ENCODE measurements at regions not wholly inside any gene's neighbourhood (a gene's known extent, or its start where the extent isn't known, plus 50 kb on each side); places are given as distances from the start of the nearest gene placed in this dataset.
"Not testable (repeated sequence)": the region's sequence is repeated elsewhere in the genome, so short reads cannot be mapped to it uniquely, and the experiment has no call there.

DNA sequence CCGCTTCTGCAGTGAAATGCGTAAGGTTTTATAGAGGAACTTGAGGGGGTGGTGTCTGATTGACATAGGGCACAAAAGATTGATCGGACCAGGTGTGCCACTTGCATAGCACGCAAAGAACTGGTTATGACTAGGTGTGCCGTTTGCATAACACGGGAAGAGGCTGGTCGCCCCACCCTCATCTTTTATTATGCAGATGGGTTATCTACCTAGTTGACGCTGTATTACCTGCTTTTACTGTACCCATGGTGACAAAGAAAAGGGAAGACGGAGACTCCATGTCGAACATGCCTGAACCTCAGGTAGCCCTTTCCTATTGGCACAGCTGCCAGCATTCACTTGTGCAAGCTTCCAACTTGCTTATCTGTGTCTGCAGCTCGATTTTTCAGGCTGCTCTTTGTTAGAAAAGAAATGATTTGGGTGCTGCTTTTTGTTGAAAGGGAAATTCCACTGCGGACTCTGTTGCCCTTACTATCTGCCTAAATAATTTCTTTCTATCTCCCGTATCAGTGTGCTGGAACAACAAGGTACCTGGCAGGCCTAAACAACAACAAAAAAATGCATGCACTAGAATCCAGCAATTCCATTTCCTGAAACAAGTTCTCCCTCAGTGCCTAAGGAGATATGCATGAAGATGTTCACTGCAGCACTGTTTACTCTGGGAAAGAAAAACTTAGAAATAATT is 194.4 kb upstream of the KAZN start:
- no peaks in the 10 kb centered on the region for H3K9me3 ChIP-seq (replicated peaks in 1 of 11)
- no peaks in the 10 kb centered on the region for H4K20me1 ChIP-seq
- no peak overlapping the region for H3K27ac ChIP-seq
- H3K9ac ChIP-seq, result no peak overlapping the region
- H3K4me3 ChIP-seq, result no peak overlapping the region
- no peak for TF ChIP-seq Cebpa-rat (IDR thresholded peaks at IDR 0.05)
- H3K4me2 ChIP-seq, result no peak overlapping the region
- H3K27me3 ChIP-seq, result no peaks in the 10 kb centered on the region
- no peaks in the 10 kb centered on the region for H3K36me3 ChIP-seq
- no peaks in the 10 kb centered on the region for H3K4me1 ChIP-seq

DNA sequence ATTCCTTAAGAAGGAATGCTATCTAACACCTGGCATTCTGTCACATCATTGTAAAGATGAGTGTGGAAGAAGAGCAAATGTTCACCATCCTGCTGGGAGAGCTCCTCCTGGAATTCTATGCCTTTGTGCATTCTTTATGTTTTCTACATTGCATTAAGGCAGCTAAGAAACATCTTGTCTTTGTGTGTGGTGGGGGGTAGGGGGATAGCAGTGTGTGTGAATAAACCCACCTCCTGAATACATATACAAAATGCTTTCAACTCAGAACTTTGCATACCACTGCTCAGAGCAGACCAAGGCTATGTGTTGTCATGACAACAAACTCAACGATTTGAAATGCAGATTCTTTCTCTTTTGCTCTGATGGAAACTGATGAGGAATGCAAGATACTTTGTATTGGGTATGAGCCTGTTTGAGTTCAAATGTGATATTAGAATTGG is 193.6 kb upstream of the KAZN start:
- no peaks in the 10 kb centered on the region for H3K36me3 ChIP-seq
- H3K4me3 ChIP-seq, result no peak overlapping the region
- no peak for TF ChIP-seq Cebpa-rat (IDR thresholded peaks at IDR 0.05)
- no peak overlapping the region for H3K9ac ChIP-seq
- no peaks in the 10 kb centered on the region for H3K4me1 ChIP-seq
- no peak overlapping the region for H3K27ac ChIP-seq
- no peaks in the 10 kb centered on the region for H3K27me3 ChIP-seq
- no peaks in the 10 kb centered on the region for H4K20me1 ChIP-seq
- no peaks in the 10 kb centered on the region for H3K9me3 ChIP-seq (replicated peaks in 1 of 11)
- no peak overlapping the region for H3K4me2 ChIP-seq

DNA sequence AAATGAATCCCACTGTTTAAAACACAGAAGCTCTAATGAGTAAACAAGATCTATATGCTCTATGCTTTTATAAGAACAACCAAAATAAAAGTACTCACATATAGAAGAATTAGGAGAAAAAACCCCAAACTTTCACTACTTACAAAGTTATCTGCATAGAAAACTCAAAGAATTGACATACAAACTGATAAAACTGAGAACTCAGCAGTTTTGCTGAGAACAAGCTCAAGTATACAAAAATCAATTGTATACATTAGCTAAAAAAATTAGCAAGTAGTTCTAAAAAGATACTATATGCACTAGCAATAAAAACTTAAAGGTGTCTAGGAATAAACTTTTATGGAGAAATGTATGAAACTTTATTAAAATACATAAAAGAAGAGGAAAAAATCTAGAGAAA is 186.2 kb upstream of the KAZN start:
- H3K36me3 ChIP-seq, result no peaks in the 10 kb centered on the region
- no peak for TF ChIP-seq Cebpa-rat (IDR thresholded peaks at IDR 0.05)
- no peak overlapping the region for H3K27ac ChIP-seq
- no peak overlapping the region for H3K4me2 ChIP-seq
- H3K27me3 ChIP-seq, result no peaks in the 10 kb centered on the region
- H3K9me3 ChIP-seq (replicated peaks in 1 of 11), result no peaks in the 10 kb centered on the region
- no peak overlapping the region for H3K9ac ChIP-seq
- no peaks in the 10 kb centered on the region for H4K20me1 ChIP-seq
- no peaks in the 10 kb centered on the region for H3K4me1 ChIP-seq
- no peak overlapping the region for H3K4me3 ChIP-seq

DNA sequence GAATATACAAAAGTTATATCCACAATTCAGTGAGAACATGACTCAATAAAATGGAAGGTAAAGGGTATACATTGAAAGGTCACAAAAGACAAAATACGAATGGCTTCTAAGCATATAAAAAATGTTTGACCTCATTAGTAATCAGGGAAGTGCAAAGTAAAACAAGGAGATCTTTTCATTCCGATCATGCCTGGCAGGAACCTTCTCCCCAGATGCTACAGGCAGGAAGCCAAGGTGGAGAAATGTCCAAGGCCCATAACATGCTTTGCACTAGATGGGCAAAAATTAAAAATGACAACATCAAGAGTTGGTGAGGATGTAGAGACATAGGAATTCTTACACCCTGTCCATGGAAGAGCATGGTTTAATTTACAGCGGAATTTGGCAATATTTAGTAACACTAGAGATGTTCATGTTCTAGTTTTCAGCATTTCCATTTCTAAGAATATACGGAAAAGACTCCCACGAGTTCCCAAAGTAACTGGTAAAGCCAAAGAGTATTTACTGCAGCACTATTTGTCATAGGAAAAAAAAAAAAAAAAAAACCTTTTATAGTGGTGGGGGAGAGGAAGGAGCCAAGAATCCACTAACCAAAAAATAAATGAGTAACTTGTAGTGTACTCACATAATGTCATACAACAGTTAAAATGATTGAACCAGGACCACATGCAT is 184.5 kb upstream of the KAZN start:
- H3K9ac ChIP-seq, result no peak overlapping the region
- no peaks in the 10 kb centered on the region for H3K4me1 ChIP-seq
- no peak overlapping the region for H3K4me2 ChIP-seq
- TF ChIP-seq Cebpa-rat (IDR thresholded peaks at IDR 0.05), result no peak
- H3K27ac ChIP-seq, result no peak overlapping the region
- H3K4me3 ChIP-seq, result no peak overlapping the region
- H4K20me1 ChIP-seq, result no peaks in the 10 kb centered on the region
- H3K36me3 ChIP-seq, result no peaks in the 10 kb centered on the region
- no peaks in the 10 kb centered on the region for H3K9me3 ChIP-seq (replicated peaks in 1 of 11)
- H3K27me3 ChIP-seq, result no peaks in the 10 kb centered on the region

DNA sequence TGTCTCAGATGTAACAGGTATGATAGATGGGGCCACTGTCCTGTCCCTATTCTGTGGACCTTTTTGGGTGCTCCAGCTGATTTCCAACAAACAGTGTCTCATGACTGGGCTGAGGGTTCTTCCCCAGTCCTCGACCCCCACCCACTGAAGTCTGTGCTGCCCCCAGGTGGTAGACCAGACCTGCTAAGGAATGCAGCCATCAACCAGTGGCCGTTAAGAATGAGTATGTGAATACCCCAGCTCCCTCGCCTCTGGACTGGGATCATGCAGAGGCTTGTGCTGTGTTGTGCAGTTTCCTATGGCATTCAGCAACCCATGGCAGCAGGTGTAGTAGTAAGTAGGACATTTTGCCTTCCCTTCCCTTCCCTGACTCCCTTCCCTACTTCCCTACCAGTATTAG is 183.1 kb upstream of the KAZN start:
- Histone ChIP-seq H3K4me1 (no peaks in the 10 kb centered on the region), H3K27ac (no peak overlapping the region), H3K27me3 (no peaks in the 10 kb centered on the region), H3K9me3 (replicated peaks in 1 of 11) (peaks cover 0 to 9% (median 5%) of the 10 kb centered on the region in 11 experiments; a peak in 8 of 22 replicates), H3K36me3 (no peaks in the 10 kb centered on the region), H3K4me3 (no peak overlapping the region), H4K20me1 (no peaks in the 10 kb centered on the region), H3K9ac (no peak overlapping the region), H3K4me2 (no peak overlapping the region)
- no peak for TF ChIP-seq Cebpa-rat (IDR thresholded peaks at IDR 0.05)

DNA sequence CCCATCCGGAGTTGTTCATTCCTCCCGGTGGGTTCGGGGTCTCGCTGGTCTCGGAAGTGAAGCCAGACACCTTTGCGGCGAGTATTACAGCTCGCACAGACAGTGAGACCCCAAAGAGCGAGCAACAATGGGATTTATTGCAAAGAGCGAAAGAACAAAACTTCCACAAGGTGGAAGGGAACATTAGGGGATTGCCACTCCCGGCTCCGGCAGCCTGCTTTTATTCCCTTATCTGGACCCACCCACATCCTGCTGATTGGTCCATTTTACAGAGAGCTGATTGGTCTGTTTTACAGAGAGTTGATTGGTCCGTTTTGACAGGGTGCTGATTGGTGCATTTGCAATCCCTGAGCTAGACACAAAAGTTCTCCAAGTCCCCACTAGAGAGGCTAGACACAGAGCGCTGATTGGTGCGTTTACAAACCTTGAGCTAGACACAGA is 178.7 kb upstream of the KAZN start:
- Histone ChIP-seq H3K9me3 (replicated peaks in 1 of 11) (peaks cover 0 to 15% (median 8%) of the 10 kb centered on the region in 11 experiments; a peak in 9 of 22 replicates), H3K4me1 (peaks cover 0 to 24% (median 0%) of the 10 kb centered on the region in 10 experiments; a peak in 6 of 20 replicates)
- H3K27ac ChIP-seq, H3K4me3 ChIP-seq, H3K4me2 ChIP-seq, H3K9ac ChIP-seq, H3K27me3 ChIP-seq, H4K20me1 ChIP-seq, H3K36me3 ChIP-seq: not testable (repeated sequence)

DNA sequence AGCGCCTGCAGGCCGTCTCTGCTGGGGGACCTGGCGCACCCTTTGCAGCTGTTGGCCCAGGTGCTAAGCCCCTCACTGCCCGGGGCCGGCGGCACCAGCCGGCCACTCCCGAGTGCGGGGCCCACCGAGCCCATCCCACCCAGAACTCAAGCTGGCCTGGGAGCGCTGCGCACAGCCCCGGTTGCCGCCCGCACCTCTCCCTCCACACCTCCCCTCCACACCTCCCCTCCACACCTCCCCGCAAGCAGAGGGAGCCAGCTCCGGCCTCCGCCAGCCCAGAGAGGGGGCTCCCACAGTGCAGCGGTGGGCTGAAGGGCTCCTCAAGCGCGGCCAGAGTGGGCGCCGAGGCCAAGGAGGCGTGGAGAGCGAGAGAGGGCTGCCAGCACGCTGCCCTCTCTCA is 177.8 kb upstream of the KAZN start:
- Histone ChIP-seq H3K27ac (no peak overlapping the region), H3K4me3 (no peak overlapping the region), H4K20me1 (no peaks in the 10 kb centered on the region), H3K27me3 (no peaks in the 10 kb centered on the region), H3K9me3 (replicated peaks in 1 of 11) (peaks cover 0 to 15% (median 8%) of the 10 kb centered on the region in 11 experiments; a peak in 9 of 22 replicates), H3K4me2 (no peak overlapping the region), H3K9ac (no peak overlapping the region), H3K36me3 (no peaks in the 10 kb centered on the region), H3K4me1 (peaks cover 0 to 24% (median 0%) of the 10 kb centered on the region in 10 experiments; a peak in 6 of 20 replicates)
- TF ChIP-seq Cebpa-rat (IDR thresholded peaks at IDR 0.05), result no peak

DNA sequence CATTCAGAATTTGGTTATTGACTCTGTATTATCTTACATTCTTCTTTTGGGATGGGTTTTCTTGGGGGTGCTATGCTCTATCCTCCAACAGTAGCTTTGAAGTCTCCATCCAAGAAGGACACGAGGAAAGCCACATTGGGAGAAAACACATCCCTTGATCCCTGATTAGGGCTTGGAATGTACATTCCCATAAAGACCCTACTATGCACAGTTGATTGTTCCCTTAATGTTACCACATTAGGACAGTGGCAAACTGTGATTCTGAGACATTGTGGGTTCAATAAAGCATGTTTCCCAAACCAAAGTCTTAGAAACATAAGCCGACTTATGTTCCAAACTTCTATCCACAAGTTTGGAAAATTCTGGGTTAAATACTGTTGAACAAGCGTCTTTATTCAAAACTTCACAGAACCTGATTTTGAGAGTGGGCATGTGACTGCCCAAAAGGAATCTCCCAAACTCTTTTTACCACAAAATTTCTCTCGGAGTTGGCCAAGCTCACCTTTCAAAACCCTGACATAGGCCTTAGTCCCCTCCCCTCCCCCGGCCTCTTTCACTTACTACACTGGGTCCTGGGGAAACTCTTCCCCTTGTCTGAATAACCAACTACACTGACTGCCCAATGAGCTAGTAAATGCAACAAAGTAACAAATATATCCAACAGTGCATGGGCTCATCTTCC is 177.0 kb upstream of the KAZN start:
- Histone ChIP-seq H3K27ac (no peak overlapping the region), H3K9ac (no peak overlapping the region), H4K20me1 (no peaks in the 10 kb centered on the region), H3K4me2 (peak overlapping the region in 3 of 11 experiments; percentile 18 to 65 (median 51); a peak in 5 of 22 replicates), H3K4me1 (peaks cover 0 to 24% (median 0%) of the 10 kb centered on the region in 10 experiments; a peak in 6 of 20 replicates), H3K9me3 (replicated peaks in 1 of 11) (peaks cover 0 to 15% (median 8%) of the 10 kb centered on the region in 11 experiments; a peak in 9 of 22 replicates), H3K27me3 (no peaks in the 10 kb centered on the region), H3K36me3 (no peaks in the 10 kb centered on the region), H3K4me3 (no peak overlapping the region)
- TF ChIP-seq Cebpa-rat (IDR thresholded peaks at IDR 0.05), result no peak

DNA sequence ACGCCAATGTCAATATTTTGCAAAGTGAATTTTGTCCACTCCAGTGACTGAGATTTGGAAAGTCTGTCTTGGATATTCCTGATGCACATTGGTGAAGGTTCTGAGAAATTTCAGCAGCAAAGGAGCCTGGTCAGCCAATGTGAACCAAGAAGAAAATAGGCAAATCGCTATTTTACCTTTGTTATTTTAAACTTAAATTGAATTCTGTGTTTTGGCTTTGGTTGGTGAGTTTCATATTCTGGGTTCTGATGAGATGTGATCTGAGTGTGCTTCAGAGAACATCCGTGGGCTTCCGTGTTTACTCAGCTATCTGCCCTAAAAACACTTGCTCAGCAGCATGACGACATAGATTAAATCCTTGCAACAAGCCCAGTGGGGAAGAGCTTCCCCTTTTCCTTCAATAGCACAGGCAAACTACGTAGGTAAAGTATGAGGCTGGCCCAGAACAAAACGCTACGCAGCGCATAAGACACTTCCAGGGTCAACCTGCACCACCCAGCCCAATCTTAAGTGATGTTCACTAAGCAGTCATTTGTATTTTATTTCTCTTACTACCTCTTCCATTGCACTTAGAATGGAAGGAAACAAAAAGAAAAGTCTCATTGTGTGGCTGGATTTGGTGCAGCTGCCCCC is 176.4 kb upstream of the KAZN start:
- peak overlapping the region in 3 of 11 experiments; percentile 18 to 65 (median 51); a peak in 5 of 22 replicates for H3K4me2 ChIP-seq
- H3K9ac ChIP-seq, result no peak overlapping the region

More for the DNA sequence above, 176.4 kb upstream of the KAZN start:
- Histone ChIP-seq H3K27ac (no peak overlapping the region), H4K20me1 (no peaks in the 10 kb centered on the region), H3K9me3 (replicated peaks in 1 of 11) (peaks cover 0 to 15% (median 8%) of the 10 kb centered on the region in 11 experiments; a peak in 9 of 22 replicates), H3K4me1 (peaks cover 0 to 24% (median 0%) of the 10 kb centered on the region in 10 experiments; a peak in 6 of 20 replicates), H3K4me3 (no peak overlapping the region), H3K36me3 (no peaks in the 10 kb centered on the region), H3K27me3 (no peaks in the 10 kb centered on the region)
- TF ChIP-seq Cebpa-rat (IDR thresholded peaks at IDR 0.05), result no peak

Measured in BLaER1 treated with 17β-estradiol and CSF1 and Interleukin-3, amounts not matched to agents 10 nM and 100 nM (cell line).